ENCODE measurements at regions not wholly inside any gene's neighbourhood (a gene's known extent, or its start where the extent isn't known, plus 50 kb on each side); places are given as distances from the start of the nearest gene placed in this dataset.

DNA sequence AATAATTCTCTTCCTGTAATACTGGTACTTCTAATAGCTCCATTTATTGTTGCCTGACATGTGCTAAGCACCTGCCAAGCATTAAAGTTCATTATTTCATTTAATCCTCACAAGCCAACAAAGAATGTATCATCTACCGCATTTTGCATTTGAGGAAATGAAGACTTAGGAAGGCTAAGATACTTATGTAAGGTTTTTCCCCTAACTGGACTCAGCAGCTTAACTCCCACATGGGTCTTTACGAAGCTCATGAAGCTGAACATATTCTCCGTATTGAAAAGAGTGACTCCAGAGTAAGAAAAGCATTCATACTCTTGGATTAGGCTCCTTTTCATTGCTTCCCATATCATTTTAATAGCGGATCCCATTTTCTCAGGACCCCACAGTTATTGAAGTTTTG lies 155.7 kb upstream of the TMEM72 start:
- no peaks in the 10 kb centered on the region for H3K36me3 ChIP-seq (ENCODE audit: control insufficient read depth in 1 of 2, insufficient read depth in 2 of 2, low read length in 2 of 2)
- no peaks in the 10 kb centered on the region for H3K9me2 ChIP-seq (ENCODE audit: insufficient read depth)
- DNase-seq (ENCODE audit: low read depth, low spot score) (no peak), ATAC-seq (no peak)
- no peaks in the 10 kb centered on the region for H3K79me2 ChIP-seq (ENCODE audit: insufficient read depth, low read length)
- TF ChIP-seq, protein P1, sequence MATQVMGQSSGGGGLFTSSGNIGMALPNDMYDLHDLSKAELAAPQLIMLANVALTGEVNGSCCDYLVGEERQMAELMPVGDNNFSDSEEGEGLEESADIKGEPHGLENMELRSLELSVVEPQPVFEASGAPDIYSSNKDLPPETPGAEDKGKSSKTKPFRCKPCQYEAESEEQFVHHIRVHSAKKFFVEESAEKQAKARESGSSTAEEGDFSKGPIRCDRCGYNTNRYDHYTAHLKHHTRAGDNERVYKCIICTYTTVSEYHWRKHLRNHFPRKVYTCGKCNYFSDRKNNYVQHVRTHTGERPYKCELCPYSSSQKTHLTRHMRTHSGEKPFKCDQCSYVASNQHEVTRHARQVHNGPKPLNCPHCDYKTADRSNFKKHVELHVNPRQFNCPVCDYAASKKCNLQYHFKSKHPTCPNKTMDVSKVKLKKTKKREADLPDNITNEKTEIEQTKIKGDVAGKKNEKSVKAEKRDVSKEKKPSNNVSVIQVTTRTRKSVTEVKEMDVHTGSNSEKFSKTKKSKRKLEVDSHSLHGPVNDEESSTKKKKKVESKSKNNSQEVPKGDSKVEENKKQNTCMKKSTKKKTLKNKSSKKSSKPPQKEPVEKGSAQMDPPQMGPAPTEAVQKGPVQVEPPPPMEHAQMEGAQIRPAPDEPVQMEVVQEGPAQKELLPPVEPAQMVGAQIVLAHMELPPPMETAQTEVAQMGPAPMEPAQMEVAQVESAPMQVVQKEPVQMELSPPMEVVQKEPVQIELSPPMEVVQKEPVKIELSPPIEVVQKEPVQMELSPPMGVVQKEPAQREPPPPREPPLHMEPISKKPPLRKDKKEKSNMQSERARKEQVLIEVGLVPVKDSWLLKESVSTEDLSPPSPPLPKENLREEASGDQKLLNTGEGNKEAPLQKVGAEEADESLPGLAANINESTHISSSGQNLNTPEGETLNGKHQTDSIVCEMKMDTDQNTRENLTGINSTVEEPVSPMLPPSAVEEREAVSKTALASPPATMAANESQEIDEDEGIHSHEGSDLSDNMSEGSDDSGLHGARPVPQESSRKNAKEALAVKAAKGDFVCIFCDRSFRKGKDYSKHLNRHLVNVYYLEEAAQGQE (IDR thresholded peaks at IDR 0.05; ENCODE audit: low read depth) = no peak
- TF ChIP-seq EGR1 (IDR thresholded peaks at IDR 0.05; ENCODE audit: low read depth) = no peak
- TF ChIP-seq ELF1 (IDR thresholded peaks at IDR 0.05; ENCODE audit: borderline replicate concordance, low read depth) = no peak
- no peak for TF ChIP-seq SIN3A (IDR thresholded peaks at IDR 0.05; ENCODE audit: low read depth)
- no peak for TF ChIP-seq POLR2A (IDR thresholded peaks at IDR 0.05; ENCODE audit: borderline replicate concordance, extremely low read depth, insufficient read depth, insufficient read length)
- TF ChIP-seq, protein P2, sequence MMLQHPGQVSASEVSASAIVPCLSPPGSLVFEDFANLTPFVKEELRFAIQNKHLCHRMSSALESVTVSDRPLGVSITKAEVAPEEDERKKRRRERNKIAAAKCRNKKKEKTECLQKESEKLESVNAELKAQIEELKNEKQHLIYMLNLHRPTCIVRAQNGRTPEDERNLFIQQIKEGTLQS (IDR thresholded peaks at IDR 0.05) = no peak
- TF ChIP-seq, protein P3, sequence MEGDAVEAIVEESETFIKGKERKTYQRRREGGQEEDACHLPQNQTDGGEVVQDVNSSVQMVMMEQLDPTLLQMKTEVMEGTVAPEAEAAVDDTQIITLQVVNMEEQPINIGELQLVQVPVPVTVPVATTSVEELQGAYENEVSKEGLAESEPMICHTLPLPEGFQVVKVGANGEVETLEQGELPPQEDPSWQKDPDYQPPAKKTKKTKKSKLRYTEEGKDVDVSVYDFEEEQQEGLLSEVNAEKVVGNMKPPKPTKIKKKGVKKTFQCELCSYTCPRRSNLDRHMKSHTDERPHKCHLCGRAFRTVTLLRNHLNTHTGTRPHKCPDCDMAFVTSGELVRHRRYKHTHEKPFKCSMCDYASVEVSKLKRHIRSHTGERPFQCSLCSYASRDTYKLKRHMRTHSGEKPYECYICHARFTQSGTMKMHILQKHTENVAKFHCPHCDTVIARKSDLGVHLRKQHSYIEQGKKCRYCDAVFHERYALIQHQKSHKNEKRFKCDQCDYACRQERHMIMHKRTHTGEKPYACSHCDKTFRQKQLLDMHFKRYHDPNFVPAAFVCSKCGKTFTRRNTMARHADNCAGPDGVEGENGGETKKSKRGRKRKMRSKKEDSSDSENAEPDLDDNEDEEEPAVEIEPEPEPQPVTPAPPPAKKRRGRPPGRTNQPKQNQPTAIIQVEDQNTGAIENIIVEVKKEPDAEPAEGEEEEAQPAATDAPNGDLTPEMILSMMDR (IDR thresholded peaks at IDR 0.05 in 2 of 3, conservative IDR thresholded peaks at IDR 0.05 in 1 of 3; ENCODE audit: borderline replicate concordance in 1 of 3, insufficient read depth in 1 of 3, low read depth in 2 of 3, low read length in 2 of 3) = no peak
- no peak for TF ChIP-seq JUND (IDR thresholded peaks at IDR 0.05)
- no peak for TF ChIP-seq SP1 (IDR thresholded peaks at IDR 0.05; ENCODE audit: low read depth)
- no peak for TF ChIP-seq ZFX (IDR thresholded peaks at IDR 0.05)
- TF ChIP-seq, protein P4, sequence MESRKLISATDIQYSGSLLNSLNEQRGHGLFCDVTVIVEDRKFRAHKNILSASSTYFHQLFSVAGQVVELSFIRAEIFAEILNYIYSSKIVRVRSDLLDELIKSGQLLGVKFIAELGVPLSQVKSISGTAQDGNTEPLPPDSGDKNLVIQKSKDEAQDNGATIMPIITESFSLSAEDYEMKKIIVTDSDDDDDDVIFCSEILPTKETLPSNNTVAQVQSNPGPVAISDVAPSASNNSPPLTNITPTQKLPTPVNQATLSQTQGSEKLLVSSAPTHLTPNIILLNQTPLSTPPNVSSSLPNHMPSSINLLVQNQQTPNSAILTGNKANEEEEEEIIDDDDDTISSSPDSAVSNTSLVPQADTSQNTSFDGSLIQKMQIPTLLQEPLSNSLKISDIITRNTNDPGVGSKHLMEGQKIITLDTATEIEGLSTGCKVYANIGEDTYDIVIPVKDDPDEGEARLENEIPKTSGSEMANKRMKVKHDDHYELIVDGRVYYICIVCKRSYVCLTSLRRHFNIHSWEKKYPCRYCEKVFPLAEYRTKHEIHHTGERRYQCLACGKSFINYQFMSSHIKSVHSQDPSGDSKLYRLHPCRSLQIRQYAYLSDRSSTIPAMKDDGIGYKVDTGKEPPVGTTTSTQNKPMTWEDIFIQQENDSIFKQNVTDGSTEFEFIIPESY (IDR thresholded peaks at IDR 0.05; ENCODE audit: extremely low read depth, insufficient replicate concordance, low read length) = no peak
- TF ChIP-seq, protein P5, sequence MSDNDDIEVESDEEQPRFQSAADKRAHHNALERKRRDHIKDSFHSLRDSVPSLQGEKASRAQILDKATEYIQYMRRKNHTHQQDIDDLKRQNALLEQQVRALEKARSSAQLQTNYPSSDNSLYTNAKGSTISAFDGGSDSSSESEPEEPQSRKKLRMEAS (IDR thresholded peaks at IDR 0.05) = no peak
- no peaks in the 10 kb centered on the region for H3K4me1 ChIP-seq (ENCODE audit: control insufficient read depth in 1 of 2, insufficient read depth in 2 of 2, low read length in 2 of 2)
- no peak overlapping the region for H2AFZ ChIP-seq (ENCODE audit: low read depth, low read length, poor library complexity, severe bottlenecking)
- intact Hi-C loops (cut with micrococcal nuclease) = no loop called here
- POLR2A ChIA-PET = no interaction called here
- H3K4me2 ChIP-seq (ENCODE audit: low read length) = no peak overlapping the region
- H4K20me1 ChIP-seq (ENCODE audit: insufficient read depth) = no peaks in the 10 kb centered on the region
- CTCF ChIA-PET = no interaction called here
- no peak overlapping the region for H3K4me3 ChIP-seq (replicated peaks in 1 of 2; ENCODE audit: low read depth in 1 of 2, low read length in 2 of 2)
- BruUV-seq (replicated peaks) = no TSS peak
- no peaks in the 10 kb centered on the region for H3K9me3 ChIP-seq (ENCODE audit: control insufficient read depth in 1 of 2, insufficient read depth in 1 of 2, low read depth in 1 of 2, low read length in 2 of 2)
- no peak overlapping the region for H3K27ac ChIP-seq (ENCODE audit: low read depth, low read length)
- RAD21 ChIA-PET (ENCODE audit: low non-redundant PET in 1 of 2, low total read pairs in 2 of 2, uncharacterized antibody in 2 of 2, unreplicated experiment in 2 of 2) = no interaction called here
- peaks cover 28% of the 10 kb centered on the region; the same call in 1 of the 2 replicates for H3K27me3 ChIP-seq (ENCODE audit: insufficient read depth, low read length)
- no peak overlapping the region for H3K9ac ChIP-seq (ENCODE audit: low read length)

Data from HCT116 (cell line).